ENCODE measurements at regions not wholly inside any gene's neighbourhood (a gene's known extent, or its start where the extent isn't known, plus 50 kb on each side); places are given as distances from the start of the nearest gene placed in this dataset.

DNA sequence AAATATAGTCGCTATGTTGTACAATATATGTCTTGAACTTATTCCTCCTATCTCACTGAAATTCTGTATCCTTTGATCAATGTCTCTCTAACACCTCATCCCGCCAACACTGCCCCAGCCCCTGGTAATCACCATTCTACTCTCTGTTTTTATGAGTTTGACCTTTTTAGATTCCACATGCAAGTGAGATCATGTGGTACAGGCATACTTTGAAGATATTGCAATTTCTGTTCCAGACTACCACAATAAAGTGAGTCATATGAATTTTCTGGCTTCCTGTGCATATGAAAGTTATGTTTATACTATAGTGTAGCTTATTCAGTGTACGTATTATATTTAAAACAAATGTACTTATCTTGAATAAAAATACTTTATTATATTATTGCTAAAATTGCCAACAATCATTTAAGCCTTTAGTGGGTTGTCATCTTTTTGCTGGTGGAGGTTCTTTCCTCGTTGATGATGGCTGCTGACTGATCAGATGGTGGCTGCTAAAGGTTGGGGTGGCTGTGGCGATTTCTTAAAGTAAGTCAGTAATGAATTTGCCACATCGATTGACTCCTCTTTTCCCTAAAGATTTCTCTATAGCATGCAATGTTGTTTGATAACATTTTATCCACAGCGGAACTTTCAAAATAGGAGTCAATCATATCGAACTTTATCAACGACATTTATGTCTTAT lies 257.2 kb downstream of the NFKBIZ start:
- no peak for DNase-seq
- Mint-ChIP-seq H3K36me3 (peaks cover 0 to 7% (median 2%) of the 10 kb centered on the region in 3 donors), H3K9me3 (peaks cover 0 to 5% (median 0%) of the 10 kb centered on the region in 5 donors), H3K27ac (no peak overlapping the region), H3K4me1 (peaks cover 0 to 10% (median 2%) of the 10 kb centered on the region in 3 donors), H3K4me3 (no peak overlapping the region), H3K27me3 (peaks cover 0 to 3% of the 10 kb centered on the region in 2 donors)
- H3K27ac ChIP-seq (ENCODE audit: low read depth, low read length), result no peak overlapping the region
- H3K4me3 ChIP-seq (ENCODE audit: low read length), result no peak overlapping the region
- POLR2A ChIA-PET, result no interaction called here
- no peaks in the 10 kb centered on the region for H3K36me3 ChIP-seq (ENCODE audit: insufficient read depth, low read length)
- CTCF ChIA-PET, result no interaction called here
- peaks cover 9% of the 10 kb centered on the region for H3K4me1 ChIP-seq (ENCODE audit: insufficient read depth, low read length)
- H3K9me3 ChIP-seq (ENCODE audit: low read length), result peaks cover 3% of the 10 kb centered on the region
- no peaks in the 10 kb centered on the region for H3K27me3 ChIP-seq (ENCODE audit: insufficient read depth, low read length, poor library complexity, severe bottlenecking)

DNA sequence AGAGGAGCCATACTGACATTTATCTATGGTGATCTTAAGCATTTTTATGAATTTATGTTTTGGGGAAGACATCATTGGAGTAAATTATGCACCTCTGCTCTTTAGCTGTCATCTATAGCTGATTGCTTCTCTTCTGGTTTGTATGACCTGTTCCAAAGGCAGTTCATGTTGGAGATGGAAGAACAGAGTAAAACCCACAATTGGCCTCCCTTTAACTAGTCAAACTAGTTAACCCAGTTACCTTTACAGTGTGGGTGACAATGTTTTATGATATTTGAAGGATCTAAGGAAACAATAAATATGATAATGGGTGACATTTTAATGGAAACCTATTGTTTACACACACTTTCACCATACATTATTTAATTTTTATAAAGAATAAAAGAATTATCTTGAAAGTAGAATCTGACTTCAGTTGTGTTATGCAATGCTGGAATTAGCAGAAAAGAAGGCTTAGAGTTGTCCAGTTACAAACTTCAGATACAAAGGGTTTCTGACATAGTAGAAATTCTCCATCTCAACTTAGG lies 263.5 kb downstream of the NFKBIZ start:
- Histone ChIP-seq H3K4me1 (ENCODE audit: insufficient read depth, low read length) (peaks cover 25% of the 10 kb centered on the region), H3K36me3 (ENCODE audit: insufficient read depth, low read length) (no peaks in the 10 kb centered on the region), H3K9me3 (ENCODE audit: low read length) (no peaks in the 10 kb centered on the region), H3K27ac (ENCODE audit: low read depth, low read length) (no peak overlapping the region), H3K27me3 (ENCODE audit: insufficient read depth, low read length, poor library complexity, severe bottlenecking) (no peaks in the 10 kb centered on the region), H3K4me3 (ENCODE audit: low read length) (no peak overlapping the region)
- H3K9me3 Mint-ChIP-seq, result peaks cover 0 to 2% (median 0%) of the 10 kb centered on the region in 5 donors
- DNase-seq, result no peak
- no peaks in the 10 kb centered on the region for H3K27me3 Mint-ChIP-seq
- CTCF ChIA-PET, result no interaction called here
- H3K4me3 Mint-ChIP-seq, result no peak overlapping the region
- H3K36me3 Mint-ChIP-seq, result no peaks in the 10 kb centered on the region
- POLR2A ChIA-PET, result no interaction called here
- peaks cover 12 to 19% (median 13%) of the 10 kb centered on the region in 3 donors for H3K4me1 Mint-ChIP-seq
- H3K27ac Mint-ChIP-seq, result peak overlapping the region in 1 of 8 donors; percentile 60

DNA sequence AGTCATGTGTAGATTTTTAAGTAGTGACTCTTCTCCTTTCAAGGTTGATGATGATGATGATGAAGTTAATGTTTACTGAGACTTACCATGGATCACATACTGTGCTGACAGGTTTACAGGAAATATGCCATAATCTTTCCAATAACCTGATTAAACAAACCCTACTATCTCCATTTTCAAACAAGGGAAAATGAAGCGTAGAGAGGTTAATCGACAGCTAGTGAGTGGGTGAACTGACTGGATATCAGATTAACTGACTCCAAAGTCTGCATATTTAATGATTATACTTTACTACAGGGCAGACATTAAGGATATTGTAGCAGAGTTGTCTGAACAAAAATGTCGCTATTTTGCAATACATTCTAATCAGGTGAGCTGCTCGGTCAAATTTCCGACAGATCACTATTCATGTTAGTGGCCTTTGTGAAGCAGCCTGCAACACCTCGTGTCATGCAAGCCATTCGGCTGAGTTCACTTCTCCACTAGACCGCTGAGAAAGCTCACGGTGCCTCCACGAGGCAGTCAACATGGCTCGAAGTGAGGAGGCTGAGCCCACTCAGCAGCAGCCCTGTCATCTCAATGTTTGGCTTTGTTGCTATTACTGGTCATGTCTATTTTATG lies 264.2 kb downstream of the NFKBIZ start:
- no peak for DNase-seq
- H3K4me1 Mint-ChIP-seq, result peaks cover 12 to 19% (median 13%) of the 10 kb centered on the region in 3 donors

DNA sequence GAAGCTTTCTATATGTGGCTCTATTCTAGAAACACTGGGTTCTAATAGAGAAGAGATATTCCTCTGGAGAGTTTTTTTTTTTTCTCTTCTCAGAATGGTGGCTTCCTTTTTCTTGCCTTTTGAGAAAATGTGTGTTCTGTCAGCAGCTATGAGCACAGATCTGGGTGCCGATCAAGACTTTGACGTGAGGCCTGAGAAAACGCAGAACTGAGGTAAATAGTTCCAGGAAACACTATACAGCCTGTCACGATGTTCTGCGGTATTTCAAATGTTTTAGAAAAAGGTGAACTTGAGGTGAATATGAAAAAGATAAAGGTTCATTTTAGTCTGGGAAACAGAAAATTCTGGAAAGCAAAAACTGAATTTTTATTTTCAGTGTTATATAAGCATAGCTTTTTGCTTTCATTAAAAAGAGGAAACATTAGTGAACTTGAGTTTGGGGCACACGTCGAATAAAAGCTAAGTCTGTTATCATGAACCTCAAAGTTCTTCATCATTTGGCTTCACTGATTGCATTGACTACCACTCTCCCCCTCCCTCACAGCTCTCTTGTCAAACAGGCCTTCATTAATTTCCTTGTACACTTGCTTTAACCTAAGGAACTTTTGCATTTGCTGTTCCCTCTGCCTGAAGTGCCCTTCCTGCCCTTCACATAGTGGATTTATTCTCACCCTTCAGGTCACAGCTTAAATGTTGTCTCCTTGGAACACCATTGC lies 265.1 kb downstream of the NFKBIZ start:
- no peaks in the 10 kb centered on the region for H3K27me3 ChIP-seq (ENCODE audit: insufficient read depth, low read length, poor library complexity, severe bottlenecking)
- Mint-ChIP-seq H3K36me3 (no peaks in the 10 kb centered on the region), H3K4me3 (peak overlapping the region in 5 of 7 donors; percentile 1 to 32 (median 21)), H3K27me3 (no peaks in the 10 kb centered on the region), H3K4me1 (peaks cover 12 to 19% (median 13%) of the 10 kb centered on the region in 3 donors), H3K27ac (peak overlapping the region in 7 of 8 donors; percentile 35 to 80 (median 53)), H3K9me3 (no peaks in the 10 kb centered on the region)
- DNase-seq, result peak in 2 of 5 donors; percentile 1 to 73
- ChIA-PET CTCF (no interaction called here), POLR2A (no interaction called here)
- H3K4me3 ChIP-seq (ENCODE audit: low read length), result no peak overlapping the region
- no peaks in the 10 kb centered on the region for H3K9me3 ChIP-seq (ENCODE audit: low read length)
- peaks cover 25% of the 10 kb centered on the region for H3K4me1 ChIP-seq (ENCODE audit: insufficient read depth, low read length)
- no peaks in the 10 kb centered on the region for H3K36me3 ChIP-seq (ENCODE audit: insufficient read depth, low read length)
- no peak overlapping the region for H3K27ac ChIP-seq (ENCODE audit: low read depth, low read length)

More for the DNA sequence above, 264.2 kb downstream of the NFKBIZ start:
- H3K27me3 ChIP-seq (ENCODE audit: insufficient read depth, low read length, poor library complexity, severe bottlenecking), result no peaks in the 10 kb centered on the region
- H3K4me1 ChIP-seq (ENCODE audit: insufficient read depth, low read length), result peaks cover 25% of the 10 kb centered on the region
- CTCF ChIA-PET, result no interaction called here
- no peak overlapping the region for H3K4me3 Mint-ChIP-seq
- H3K4me3 ChIP-seq (ENCODE audit: low read length), result peak overlapping the region; percentile 14
- POLR2A ChIA-PET, result no interaction called here
- H3K36me3 ChIP-seq (ENCODE audit: insufficient read depth, low read length), result no peaks in the 10 kb centered on the region
- H3K27ac Mint-ChIP-seq, result peak overlapping the region in 2 of 8 donors; percentile 23 to 37
- H3K9me3 ChIP-seq (ENCODE audit: low read length), result no peaks in the 10 kb centered on the region
- H3K27ac ChIP-seq (ENCODE audit: low read depth, low read length), result no peak overlapping the region
- no peaks in the 10 kb centered on the region for H3K36me3 Mint-ChIP-seq
- H3K27me3 Mint-ChIP-seq, result no peaks in the 10 kb centered on the region
- H3K9me3 Mint-ChIP-seq, result no peaks in the 10 kb centered on the region

DNA sequence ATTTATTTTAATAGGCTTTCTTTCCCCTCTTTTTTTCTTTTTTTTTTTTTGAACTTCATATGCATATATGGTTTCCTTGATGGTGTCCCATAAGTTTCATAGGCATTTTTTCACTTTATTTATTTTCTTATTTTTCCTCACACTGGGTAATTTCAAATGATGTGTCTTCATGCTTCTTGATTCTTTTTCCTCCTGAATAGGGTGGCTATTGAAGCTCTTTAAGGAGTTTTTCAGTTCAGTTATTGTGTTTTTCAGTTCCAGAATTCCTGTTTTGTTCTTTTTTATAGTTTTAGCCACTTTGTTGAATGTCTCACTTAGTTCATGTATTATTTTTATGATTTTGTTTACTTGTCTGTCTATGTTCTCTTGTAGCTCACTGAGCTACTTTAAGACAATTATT lies 273.2 kb downstream of the NFKBIZ start:
- Mint-ChIP-seq H3K36me3 (peaks cover 0 to 40% (median 0%) of the 10 kb centered on the region in 3 donors), H3K27ac (no peak overlapping the region), H3K9me3 (peaks cover 7 to 23% (median 15%) of the 10 kb centered on the region in 5 donors), H3K27me3 (no peaks in the 10 kb centered on the region), H3K4me1 (no peaks in the 10 kb centered on the region), H3K4me3 (no peak overlapping the region)
- no peaks in the 10 kb centered on the region for H3K4me1 ChIP-seq (ENCODE audit: insufficient read depth, low read length)
- no peak overlapping the region for H3K27ac ChIP-seq (ENCODE audit: low read depth, low read length)
- ChIA-PET POLR2A (no interaction called here), CTCF (no interaction called here)
- H3K27me3 ChIP-seq (ENCODE audit: insufficient read depth, low read length, poor library complexity, severe bottlenecking), result no peaks in the 10 kb centered on the region
- peaks cover 4% of the 10 kb centered on the region for H3K9me3 ChIP-seq (ENCODE audit: low read length)
- no peak for DNase-seq
- H3K4me3 ChIP-seq (ENCODE audit: low read length), result no peak overlapping the region
- H3K36me3 ChIP-seq (ENCODE audit: insufficient read depth, low read length), result no peaks in the 10 kb centered on the region

DNA sequence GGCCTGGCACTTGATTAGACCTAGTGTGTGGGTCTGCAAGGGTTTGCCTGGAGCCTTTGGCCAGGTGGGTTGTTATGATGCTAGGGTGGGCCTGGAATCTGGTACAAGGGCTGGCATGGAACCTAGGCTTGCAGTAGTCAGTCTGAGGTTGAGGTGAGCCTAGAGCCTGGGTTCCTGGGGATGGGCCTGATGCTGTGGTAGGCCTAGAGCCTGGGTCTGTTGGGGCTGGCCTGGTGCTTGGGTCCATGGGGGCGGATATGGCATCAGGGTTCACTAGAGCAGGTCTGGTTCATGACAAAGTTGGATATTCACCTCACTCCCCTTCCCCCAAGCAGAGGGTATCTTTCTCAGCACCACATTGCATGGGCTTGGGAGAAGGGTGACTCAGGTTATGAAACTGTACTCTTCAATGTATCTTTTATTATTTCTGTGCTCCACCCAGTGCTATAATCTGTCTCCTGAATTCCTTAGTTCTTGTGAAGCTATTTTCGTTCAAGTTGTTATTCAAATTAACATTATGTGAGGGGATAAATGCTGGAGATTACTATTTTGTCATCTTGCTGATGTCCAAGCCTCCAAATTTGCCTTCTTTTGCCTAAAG lies 274.4 kb downstream of the NFKBIZ start:
- ChIA-PET CTCF (no interaction called here), POLR2A (no interaction called here)
- Mint-ChIP-seq H3K4me3 (no peak overlapping the region), H3K9me3 (peaks cover 7 to 26% (median 15%) of the 10 kb centered on the region in 5 donors), H3K36me3 (peaks cover 0 to 40% (median 0%) of the 10 kb centered on the region in 3 donors), H3K27me3 (no peaks in the 10 kb centered on the region), H3K27ac (no peak overlapping the region), H3K4me1 (no peaks in the 10 kb centered on the region)
- no peak for DNase-seq
- H3K27ac ChIP-seq (ENCODE audit: low read depth, low read length), result no peak overlapping the region
- no peaks in the 10 kb centered on the region for H3K4me1 ChIP-seq (ENCODE audit: insufficient read depth, low read length)
- H3K36me3 ChIP-seq (ENCODE audit: insufficient read depth, low read length), result no peaks in the 10 kb centered on the region
- no peak overlapping the region for H3K4me3 ChIP-seq (ENCODE audit: low read length)
- no peaks in the 10 kb centered on the region for H3K27me3 ChIP-seq (ENCODE audit: insufficient read depth, low read length, poor library complexity, severe bottlenecking)
- H3K9me3 ChIP-seq (ENCODE audit: low read length), result peaks cover 4% of the 10 kb centered on the region

DNA sequence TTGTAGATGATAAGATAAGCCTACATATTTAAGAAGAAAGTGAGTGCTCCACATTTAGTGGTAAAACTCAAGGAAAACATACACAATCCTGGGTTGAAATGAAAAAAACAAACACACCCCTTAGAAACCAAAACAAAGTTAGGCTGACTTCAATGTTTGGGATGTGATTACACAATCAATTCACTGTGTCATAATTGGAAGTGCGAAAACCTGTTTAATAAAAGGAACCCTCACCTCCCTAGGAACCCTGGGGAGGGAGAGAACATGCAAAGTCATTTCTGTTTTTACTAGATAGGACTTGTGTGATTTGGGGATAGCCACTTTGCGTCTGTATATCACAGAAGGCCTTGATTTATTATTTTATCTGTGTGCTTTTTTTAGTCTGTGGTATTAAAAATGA lies 275.0 kb downstream of the NFKBIZ start:
- Histone ChIP-seq H3K9me3 (ENCODE audit: low read length) (peaks cover 4% of the 10 kb centered on the region), H3K27ac (ENCODE audit: low read depth, low read length) (no peak overlapping the region), H3K36me3 (ENCODE audit: insufficient read depth, low read length) (no peaks in the 10 kb centered on the region), H3K4me3 (ENCODE audit: low read length) (no peak overlapping the region), H3K27me3 (ENCODE audit: insufficient read depth, low read length, poor library complexity, severe bottlenecking) (no peaks in the 10 kb centered on the region), H3K4me1 (ENCODE audit: insufficient read depth, low read length) (no peaks in the 10 kb centered on the region)
- Mint-ChIP-seq H3K27me3 (no peaks in the 10 kb centered on the region), H3K27ac (no peak overlapping the region), H3K36me3 (peaks cover 0 to 40% (median 0%) of the 10 kb centered on the region in 3 donors), H3K4me1 (no peaks in the 10 kb centered on the region), H3K4me3 (no peak overlapping the region), H3K9me3 (peaks cover 7 to 26% (median 15%) of the 10 kb centered on the region in 5 donors)
- ChIA-PET POLR2A (no interaction called here), CTCF (no interaction called here)
- no peak for DNase-seq

DNA sequence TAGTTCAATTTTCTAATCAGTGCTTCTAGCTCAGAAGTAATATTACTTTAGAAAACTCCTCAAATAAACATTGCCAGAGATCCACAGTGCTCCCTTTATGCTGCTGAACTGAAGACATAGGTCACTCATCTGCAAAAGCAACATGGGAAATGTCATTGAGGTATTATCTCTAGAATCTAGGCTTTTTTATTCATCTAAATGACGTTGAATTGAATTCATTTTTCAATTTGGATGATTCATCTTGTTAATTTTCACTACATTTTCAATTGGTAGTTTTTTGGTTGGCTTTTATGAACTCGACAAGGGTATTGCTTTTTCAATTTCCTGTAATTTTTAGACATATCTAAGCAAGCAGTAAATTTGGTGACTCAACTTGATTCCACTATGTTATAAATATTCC lies 275.4 kb downstream of the NFKBIZ start:
- H3K36me3 Mint-ChIP-seq, result peaks cover 0 to 37% (median 0%) of the 10 kb centered on the region in 3 donors
- Histone ChIP-seq H3K36me3 (ENCODE audit: insufficient read depth, low read length) (no peaks in the 10 kb centered on the region), H3K27me3 (ENCODE audit: insufficient read depth, low read length, poor library complexity, severe bottlenecking) (no peaks in the 10 kb centered on the region), H3K4me1 (ENCODE audit: insufficient read depth, low read length) (no peaks in the 10 kb centered on the region), H3K27ac (ENCODE audit: low read depth, low read length) (no peak overlapping the region), H3K4me3 (ENCODE audit: low read length) (no peak overlapping the region), H3K9me3 (ENCODE audit: low read length) (peaks cover 4% of the 10 kb centered on the region)
- peaks cover 7 to 26% (median 15%) of the 10 kb centered on the region in 5 donors for H3K9me3 Mint-ChIP-seq
- H3K4me3 Mint-ChIP-seq, result no peak overlapping the region
- POLR2A ChIA-PET, result no interaction called here
- DNase-seq, result no peak
- no peak overlapping the region for H3K27ac Mint-ChIP-seq
- no peaks in the 10 kb centered on the region for H3K4me1 Mint-ChIP-seq
- H3K27me3 Mint-ChIP-seq, result no peaks in the 10 kb centered on the region
- CTCF ChIA-PET, result no interaction called here

All from CD8-positive, alpha-beta memory T cell (primary cell).